Kidney (tissue), 13 donors: ENCODE measurements at regions not wholly inside any gene's neighbourhood (a gene's known extent, or its start where the extent isn't known, plus 50 kb on each side); places are given as distances from the start of the nearest gene placed in this dataset.

ENCODE experiments used
- DNase-seq, 5 donors: peaks; one replicate each; pipeline ENCODE4 v3.0.0-alpha.2; 2013 to 2020
- FAIRE-seq: peaks from 2 replicates; lab custom pipeline; 2012; peaks lifted over from hg19 to GRCh38; lab: Jason Lieb, UNC
- H3K27ac ChIP-seq, 2 donors: one replicate each; pipeline ENCODE4 v1.7.0; 2013; ENCODE audit warnings: low read depth in 2 of 2, low read length in 2 of 2, inconsistent platforms in 1 of 2
- H3K27me3 ChIP-seq: one replicate; pipeline ENCODE4 v1.7.1; 2013; ENCODE audit warnings: low read length, inconsistent platforms; ENCODE audit not compliant: control insufficient read depth, insufficient read depth
- H3K36me3 ChIP-seq, 3 donors: one replicate each; pipeline versions ENCODE4 v1.7.0 to v1.7.1; 2013; ENCODE audit warnings: low read length in 3 of 3, control low read depth in 1 of 3, inconsistent platforms in 1 of 3; ENCODE audit not compliant: insufficient read depth in 3 of 3, control insufficient read depth in 2 of 3
- H3K4me1 ChIP-seq, 3 donors: one replicate each; pipeline versions ENCODE4 v1.7.0 to v1.7.1; 2013; ENCODE audit warnings: low read length in 3 of 3, inconsistent platforms in 1 of 3, low read depth in 1 of 3; ENCODE audit not compliant: control insufficient read depth in 2 of 3, insufficient read depth in 2 of 3
- H3K4me3 ChIP-seq, 3 donors: one replicate each; pipeline versions ENCODE4 v1.7.0 to v1.8.1; 2013; ENCODE audit warnings: low read length in 3 of 3, control low read depth in 1 of 3, inconsistent platforms in 1 of 3
- H3K9ac ChIP-seq, 3 donors: one replicate each; pipeline versions ENCODE4 v1.7.0 to v1.7.1; 2013; ENCODE audit warnings: low read length in 3 of 3, control low read depth in 1 of 3, inconsistent platforms in 1 of 3
- H3K9me3 ChIP-seq, 3 donors: one replicate each; pipeline versions ENCODE4 v1.7.0 to v1.7.1; 2013; ENCODE audit warnings: low read length in 3 of 3, control low read depth in 1 of 3, inconsistent platforms in 1 of 3; ENCODE audit not compliant: control insufficient read depth in 2 of 3, insufficient read depth in 1 of 3
- intact Hi-C: fragments of 100-400 bp; cut with DNase I; formaldehyde crosslinking; loops from one replicate; pipeline ENCODE4 v1.11.1; 2022
- TF ChIP-seq, protein P1 (sequence below): IDR thresholded peaks from 3 replicates; pipeline ENCODE4 v1.5.1; 2012; ENCODE audit warnings: mild to moderate bottlenecking, moderate library complexity, borderline replicate concordance; ENCODE audit not compliant: insufficient read depth; ENCODE audit errors: extremely low read depth
- donor health status: control.
- donor health status: control.
- donor health status: control.
- donor health status: control.
- donor health status: control.
- donor health status: DM: yes; HTN: yes; CAD: no.
- donor health status: Normal renal cell carcinoma (clear cell type).

DNA sequence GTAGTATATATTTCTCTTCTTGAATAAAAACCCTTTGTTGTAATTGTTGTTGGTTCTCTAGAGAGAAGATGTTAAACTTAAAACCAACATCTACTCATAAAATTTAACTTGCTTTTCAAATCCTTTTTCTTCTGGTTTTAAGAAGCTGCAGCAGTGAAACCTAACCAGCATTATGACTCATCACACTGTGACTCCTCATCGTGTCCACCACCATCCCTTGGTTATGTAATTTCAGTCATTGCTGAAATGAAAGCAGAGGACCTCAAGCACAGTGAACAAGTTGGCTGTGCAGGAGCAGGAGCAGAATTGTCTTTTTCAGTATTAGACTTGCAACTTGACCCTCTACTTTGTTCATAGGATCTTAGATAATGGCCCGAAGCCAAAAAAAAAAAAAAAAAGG, 64.9 kb upstream of the HTR2A start:
- Histone ChIP-seq H3K4me1 (no peaks in the 10 kb centered on the region), H3K9me3 (no peaks in the 10 kb centered on the region), H3K27me3 (no peaks in the 10 kb centered on the region), H3K9ac (no peak overlapping the region), H3K27ac (no peak overlapping the region), H3K4me3 (no peak overlapping the region), H3K36me3 (no peaks in the 10 kb centered on the region)
- intact Hi-C loops, result no loop called here
- no peak for FAIRE-seq
- TF ChIP-seq, protein P1, sequence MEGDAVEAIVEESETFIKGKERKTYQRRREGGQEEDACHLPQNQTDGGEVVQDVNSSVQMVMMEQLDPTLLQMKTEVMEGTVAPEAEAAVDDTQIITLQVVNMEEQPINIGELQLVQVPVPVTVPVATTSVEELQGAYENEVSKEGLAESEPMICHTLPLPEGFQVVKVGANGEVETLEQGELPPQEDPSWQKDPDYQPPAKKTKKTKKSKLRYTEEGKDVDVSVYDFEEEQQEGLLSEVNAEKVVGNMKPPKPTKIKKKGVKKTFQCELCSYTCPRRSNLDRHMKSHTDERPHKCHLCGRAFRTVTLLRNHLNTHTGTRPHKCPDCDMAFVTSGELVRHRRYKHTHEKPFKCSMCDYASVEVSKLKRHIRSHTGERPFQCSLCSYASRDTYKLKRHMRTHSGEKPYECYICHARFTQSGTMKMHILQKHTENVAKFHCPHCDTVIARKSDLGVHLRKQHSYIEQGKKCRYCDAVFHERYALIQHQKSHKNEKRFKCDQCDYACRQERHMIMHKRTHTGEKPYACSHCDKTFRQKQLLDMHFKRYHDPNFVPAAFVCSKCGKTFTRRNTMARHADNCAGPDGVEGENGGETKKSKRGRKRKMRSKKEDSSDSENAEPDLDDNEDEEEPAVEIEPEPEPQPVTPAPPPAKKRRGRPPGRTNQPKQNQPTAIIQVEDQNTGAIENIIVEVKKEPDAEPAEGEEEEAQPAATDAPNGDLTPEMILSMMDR, result no peak
- DNase-seq, result no peak

DNA sequence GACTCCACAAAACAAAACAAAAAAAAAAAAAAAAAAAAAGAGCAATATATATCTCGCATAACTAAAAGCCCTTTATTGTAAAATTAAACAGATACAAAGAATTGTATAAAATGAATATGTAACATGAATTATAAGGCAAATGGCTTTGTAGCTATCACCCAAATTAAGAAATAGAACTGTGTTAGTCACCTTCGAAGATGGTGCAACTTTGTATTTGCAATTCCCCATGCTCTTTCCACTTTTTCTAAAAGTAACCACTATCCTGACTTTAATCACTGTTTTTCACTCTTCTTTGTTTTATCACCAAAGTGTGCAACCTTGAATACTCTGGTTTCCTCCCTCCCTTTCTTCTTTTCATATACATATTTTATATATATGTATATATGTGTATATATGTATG, 57.1 kb upstream of the HTR2A start:
- intact Hi-C loops, result no loop called here
- H3K9me3 ChIP-seq, result no peaks in the 10 kb centered on the region
- no peaks in the 10 kb centered on the region for H3K27me3 ChIP-seq
- DNase-seq, result no peak
- H3K4me1 ChIP-seq, result no peaks in the 10 kb centered on the region
- no peak for FAIRE-seq
- no peaks in the 10 kb centered on the region for H3K36me3 ChIP-seq
- no peak overlapping the region for H3K4me3 ChIP-seq
- H3K27ac ChIP-seq, result no peak overlapping the region
- TF ChIP-seq, protein P1, result no peak
- no peak overlapping the region for H3K9ac ChIP-seq

DNA sequence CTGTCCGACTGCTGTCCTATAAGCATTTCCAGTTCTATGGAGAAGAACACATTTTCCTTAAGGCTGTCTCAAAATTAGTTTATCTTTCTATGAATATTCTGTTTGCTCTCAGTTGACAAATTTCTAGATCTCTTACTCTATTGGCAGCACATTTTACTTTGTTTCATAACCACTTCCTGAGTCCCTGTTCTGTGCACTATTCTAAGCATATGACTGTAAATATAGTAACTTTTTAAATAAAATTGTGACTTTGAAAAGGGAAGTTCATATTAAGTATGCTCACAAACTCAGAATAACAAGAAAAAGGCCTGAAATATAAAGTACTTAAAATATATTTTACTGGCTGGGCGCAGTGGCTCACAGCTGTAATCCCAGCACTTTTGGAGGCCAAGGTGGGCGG, 56.5 kb upstream of the HTR2A start:
- Histone ChIP-seq H3K4me1 (no peaks in the 10 kb centered on the region), H3K4me3 (no peak overlapping the region), H3K36me3 (no peaks in the 10 kb centered on the region), H3K9ac (no peak overlapping the region), H3K27me3 (no peaks in the 10 kb centered on the region), H3K27ac (no peak overlapping the region), H3K9me3 (no peaks in the 10 kb centered on the region)
- FAIRE-seq (no peak), DNase-seq (no peak)
- TF ChIP-seq, protein P1, result no peak
- intact Hi-C loops, result no loop called here

DNA sequence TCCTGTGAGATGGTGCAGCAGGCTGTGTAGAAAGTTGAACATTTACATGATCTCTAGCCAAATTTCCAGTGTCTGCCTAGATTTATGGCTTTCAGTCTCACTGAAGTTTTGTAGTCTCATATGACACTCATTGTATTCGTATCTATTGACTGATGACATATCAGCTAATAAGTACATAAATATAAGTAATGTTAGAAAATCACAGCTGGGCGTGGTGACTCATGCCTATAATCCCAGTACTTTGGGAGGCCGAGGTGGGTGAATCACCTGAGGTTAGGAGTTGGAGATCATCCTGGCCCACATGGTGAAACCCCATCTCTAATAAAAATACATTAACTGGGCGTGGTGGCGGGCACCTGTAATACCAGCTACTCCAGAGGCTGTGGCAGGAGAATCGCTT, 54.7 kb upstream of the HTR2A start:
- no peaks in the 10 kb centered on the region for H3K27me3 ChIP-seq
- no peaks in the 10 kb centered on the region for H3K36me3 ChIP-seq
- H3K9me3 ChIP-seq, result no peaks in the 10 kb centered on the region
- TF ChIP-seq, protein P1, result no peak
- H3K27ac ChIP-seq, result no peak overlapping the region
- no peak for DNase-seq
- no peak overlapping the region for H3K4me3 ChIP-seq
- intact Hi-C loops, result no loop called here
- no peak overlapping the region for H3K9ac ChIP-seq
- no peaks in the 10 kb centered on the region for H3K4me1 ChIP-seq
- no peak for FAIRE-seq
